ENCODE measurements at regions not wholly inside any gene's neighbourhood (a gene's known extent, or its start where the extent isn't known, plus 50 kb on each side); places are given as distances from the start of the nearest gene placed in this dataset.

- TF ChIP-seq CTCF (IDR thresholded peaks at IDR 0.05), result no peak
- no peak for TF ChIP-seq ZFX (IDR thresholded peaks at IDR 0.05; ENCODE audit: borderline replicate concordance)
Measured at GRCh38 chr14:66092206-66092605, 394.0 kb upstream of the CCDC196 start.

Data from 22Rv1 (cell line).